Endothelial cell of umbilical vein (primary cell): ENCODE measurements at regions not wholly inside any gene's neighbourhood (a gene's known extent, or its start where the extent isn't known, plus 50 kb on each side); places are given as distances from the start of the nearest gene placed in this dataset.

Experiments
- BruUV-seq: library from RNA; stranded (reverse); fragments of 400-500 nt; replicated peaks from 2 replicates; lab custom pipeline; 2021; lab: Mats Ljungman, UMichigan
- CTCF ChIA-PET: fragments of 300-600, 350-600 bp; sonication (Branson Sonifier 250); formaldehyde crosslinking; loops from one replicate; lab custom pipeline; 2021; ENCODE audit warnings: antibody characterized with exemption, inconsistent platforms; lab: Charles Lee
- POLR2A ChIA-PET: fragments of 300-600, 350-600 bp; sonication (Branson Sonifier 250); formaldehyde crosslinking; loops from one replicate; lab custom pipeline; 2021; ENCODE audit warnings: antibody characterized with exemption, inconsistent platforms; lab: Charles Lee
- DNase-seq: peaks from one replicate; pipeline ENCODE4 v3.0.0-alpha.2; 2011; ENCODE audit warnings: low read depth, low spot score
- FAIRE-seq: peaks from 2 replicates; lab custom pipeline; 2011; peaks lifted over from hg19 to GRCh38; lab: Jason Lieb, UNC
- H2AFZ ChIP-seq: 2 replicates; pipeline ENCODE4 v1.6.0; 2012; ENCODE audit warnings: low read depth, low read length, control low read depth, inconsistent platforms
- H3K27ac ChIP-seq: 2 replicates; pipeline ENCODE4 v1.5.1; 2011; ENCODE audit warnings: low read depth, mild to moderate bottlenecking, control low read depth, low read length, moderate library complexity; ENCODE audit not compliant: insufficient read depth
- H3K27me3 ChIP-seq, 2 experiments: 2 replicates each; pipeline versions ENCODE4 v1.6.0 to v1.6.1; 2011; ENCODE audit warnings: low read length in 2 of 2, mixed read lengths in 1 of 2; ENCODE audit not compliant: control insufficient read depth in 2 of 2, insufficient read depth in 2 of 2
- H3K36me3 ChIP-seq, 2 experiments: 2 replicates in 1 of 2; 3 replicates in 1 of 2; pipeline ENCODE4 v1.5.1; 2011; ENCODE audit warnings: low read length in 2 of 2, mild to moderate bottlenecking in 1 of 2, moderate library complexity in 1 of 2; ENCODE audit not compliant: control insufficient read depth in 2 of 2, insufficient read depth in 2 of 2; ENCODE audit errors: extremely low read depth in 1 of 2
- H3K4me1 ChIP-seq: 3 replicates; pipeline ENCODE4 v1.5.1; 2011; ENCODE audit warnings: mild to moderate bottlenecking, low read length; ENCODE audit not compliant: control insufficient read depth, insufficient read depth; ENCODE audit errors: extremely low read depth
- H3K4me2 ChIP-seq: 2 replicates; pipeline ENCODE4 v1.6.1; 2011; ENCODE audit warnings: low read length, control low read depth, mixed read lengths; ENCODE audit not compliant: insufficient read depth
- H3K4me3 ChIP-seq, 3 experiments: fragments of 200-600 bp in 1 of 3; sonication (generic), shearing (Covaris generic) in 1 of 3; replicated peaks in 1 of 3; 2 replicates each; pipeline ENCODE4 v1.5.1; 2011 to 2016; ENCODE audit warnings: control low read depth in 3 of 3, low read length in 3 of 3, mild to moderate bottlenecking in 2 of 3, inconsistent platforms in 1 of 3, low read depth in 1 of 3, moderate library complexity in 1 of 3; ENCODE audit not compliant: insufficient read depth in 1 of 3
- H3K79me2 ChIP-seq: 2 replicates; pipeline ENCODE4 v1.6.0; 2012; ENCODE audit warnings: low read length, inconsistent platforms; ENCODE audit not compliant: control insufficient read depth, insufficient read depth
- H3K9ac ChIP-seq: replicated peaks from 2 replicates; pipeline ENCODE3; 2011; ENCODE audit warnings: low read length, control low read depth; ENCODE audit not compliant: insufficient read depth; ENCODE audit errors: extremely low read depth
- H3K9me1 ChIP-seq: replicated peaks from 3 replicates; pipeline ENCODE4 v1.6.0; 2011; ENCODE audit warnings: mild to moderate bottlenecking, low read length; ENCODE audit not compliant: control insufficient read depth, insufficient read depth; ENCODE audit errors: extremely low read depth
- H3K9me3 ChIP-seq: replicated peaks from 2 replicates; pipeline ENCODE4 v1.5.1; 2012; ENCODE audit warnings: low read length, inconsistent platforms; ENCODE audit not compliant: control insufficient read depth, insufficient read depth
- H4K20me1 ChIP-seq: replicated peaks from 2 replicates; pipeline ENCODE3; 2011; ENCODE audit warnings: mild to moderate bottlenecking, low read length; ENCODE audit not compliant: control insufficient read depth, insufficient read depth; ENCODE audit errors: extremely low read depth
- CTCF ChIP-seq, 2 donors: IDR thresholded peaks; 1 replicate in 1 of 2; 2 replicates in 1 of 2; pipeline ENCODE4 v1.5.1; 2011; ENCODE audit warnings: low read length in 2 of 2, mild to moderate bottlenecking in 2 of 2, moderate library complexity in 2 of 2, control low read depth in 1 of 2, inconsistent platforms in 1 of 2, low read depth in 1 of 2; ENCODE audit not compliant: insufficient read depth in 1 of 2; ENCODE audit errors: extremely low read depth in 1 of 2
- EZH2 ChIP-seq: IDR thresholded peaks from 2 replicates; pipeline ENCODE4 v1.6.1; 2012; ENCODE audit warnings: borderline replicate concordance, low read depth, mild to moderate bottlenecking, moderate library complexity, low read length, inconsistent platforms; ENCODE audit not compliant: severe bottlenecking
- FOS ChIP-seq: IDR thresholded peaks from 2 replicates; pipeline ENCODE4 v1.6.1; 2011; ENCODE audit warnings: mild to moderate bottlenecking, low read length, moderate library complexity, borderline replicate concordance; ENCODE audit not compliant: insufficient read depth
- GATA2 ChIP-seq: IDR thresholded peaks from 2 replicates; pipeline ENCODE4 v1.7.0; 2011; ENCODE audit warnings: low read depth, mild to moderate bottlenecking, moderate library complexity, mixed read lengths, low read length; ENCODE audit not compliant: insufficient read length, insufficient read depth
- JUN ChIP-seq: IDR thresholded peaks from 2 replicates; pipeline ENCODE4 v1.6.1; 2011; ENCODE audit warnings: borderline replicate concordance, low read depth; ENCODE audit not compliant: insufficient read length, insufficient read depth
- MAX ChIP-seq: IDR thresholded peaks from 2 replicates; pipeline ENCODE4 v1.6.1; 2011; ENCODE audit not compliant: insufficient read depth, insufficient read length
- MYC ChIP-seq: IDR thresholded peaks from one replicate; pipeline ENCODE4 v1.6.1; 2011; ENCODE audit warnings: mild to moderate bottlenecking, low read depth, low read length
- POLR2A ChIP-seq: IDR thresholded peaks from 2 replicates; pipeline ENCODE4 v1.6.1; 2012; ENCODE audit warnings: low read depth, mild to moderate bottlenecking, control low read depth, low read length
- POLR2AphosphoS5 ChIP-seq: IDR thresholded peaks from 2 replicates; pipeline ENCODE4 v1.6.1; 2012; ENCODE audit warnings: low read depth, mild to moderate bottlenecking, control low read depth, low read length, moderate library complexity; ENCODE audit not compliant: insufficient read depth
- dilution Hi-C: fragments of 300-500 bp; cut with MboI; formaldehyde crosslinking; loops from one replicate; pipeline ENCODE4 v1.15.0; 2019; ENCODE audit warnings: low sequenced_read_pairs; ENCODE audit not compliant: extremely low pct_ligation_motif_present
- intact Hi-C: fragments of 100-400 bp; cut with micrococcal nuclease; formaldehyde crosslinking; loops from one replicate; pipeline ENCODE4 v1.10.0; 2022

GRCh38 chr12:92290886-92291285 lies 145.2 kb upstream of the BTG1 start:
- TF ChIP-seq GATA2 = no peak
- TF ChIP-seq POLR2A = no peak
- TF ChIP-seq MAX = no peak
- TF ChIP-seq JUN = no peak
- no peak for TF ChIP-seq EZH2
- TF ChIP-seq FOS = no peak
- no peak for TF ChIP-seq POLR2AphosphoS5
- TF ChIP-seq MYC = no peak
- TF ChIP-seq CTCF (IDR thresholded peaks at IDR 0.05; ENCODE audit: extremely low read depth in 1 of 2, insufficient read depth in 1 of 2, low read depth in 1 of 2, low read length in 2 of 2) = no peak
- H2AFZ ChIP-seq = no peak overlapping the region
- no peaks in the 10 kb centered on the region for H3K27me3 ChIP-seq
- dilution Hi-C loops (no loop called here), intact Hi-C loops (no loop called here)
- FAIRE-seq = no peak
- no peak overlapping the region for H3K27ac ChIP-seq
- ChIA-PET POLR2A (no interaction called here), CTCF (interaction anchor here (0.9 to 2.2 kb wide), 4 partner anchors 9 to 82 kb away, joined by 3 to 8 read pairs (median 4); no protein-coding TSS in a partner anchor)
- DNase-seq = no peak
- no peaks in the 10 kb centered on the region for H3K9me3 ChIP-seq
- H3K9me1 ChIP-seq = no peaks in the 10 kb centered on the region
- H3K4me1 ChIP-seq = peaks cover 13% of the 10 kb centered on the region
- no TSS peak for BruUV-seq
- no peak overlapping the region for H3K9ac ChIP-seq
- no peaks in the 10 kb centered on the region for H4K20me1 ChIP-seq
- H3K79me2 ChIP-seq = no peaks in the 10 kb centered on the region
- no peak overlapping the region for H3K4me3 ChIP-seq
- no peak overlapping the region for H3K4me2 ChIP-seq
- no peaks in the 10 kb centered on the region for H3K36me3 ChIP-seq
